Neural cell (in vitro differentiated cells): ENCODE measurements at regions not wholly inside any gene's neighbourhood (a gene's known extent, or its start where the extent isn't known, plus 50 kb on each side); places are given as distances from the start of the nearest gene placed in this dataset.

ENCODE experiments used
- CTCF ChIP-seq: fragments of 450-650 bp; IDR thresholded peaks from 2 replicates; pipeline ENCODE4 v1.5.1; 2014; ENCODE audit warnings: antibody characterized with exemption, mild to moderate bottlenecking, moderate library complexity; ENCODE audit not compliant: poor library complexity, severe bottlenecking
- EZH2 ChIP-seq: fragments of 200-600, 300-800 bp; shearing (Covaris generic), sonication (generic); IDR thresholded peaks from 2 replicates; pipeline ENCODE4 v1.6.1; 2014; ENCODE audit warnings: antibody characterized with exemption, low read length, borderline replicate concordance, mild to moderate bottlenecking; ENCODE audit not compliant: insufficient read depth, poor library complexity, severe bottlenecking
- POLR2AphosphoS5 ChIP-seq: IDR thresholded peaks from 2 replicates; pipeline ENCODE4 v1.6.1; 2012
- RAD21 ChIP-seq: fragments of 450-650 bp; conservative IDR thresholded peaks from 2 replicates; pipeline ENCODE4 v1.6.1; 2014; ENCODE audit warnings: antibody characterized with exemption, mild to moderate bottlenecking, moderate library complexity
- TAF1 ChIP-seq: IDR thresholded peaks from 2 replicates; pipeline ENCODE4 v1.6.1; 2012; ENCODE audit warnings: low read depth

GRCh38 chr6:142601427-142601826 is 299.6 kb downstream of the ADGRG6 start:
- TF ChIP-seq TAF1 (no peak), CTCF (no peak), POLR2AphosphoS5 (no peak), RAD21 (no peak), EZH2 (no peak)
